Neural progenitor cell (in vitro differentiated cells): ENCODE measurements at regions not wholly inside any gene's neighbourhood (a gene's known extent, or its start where the extent isn't known, plus 50 kb on each side); places are given as distances from the start of the nearest gene placed in this dataset.

Experiments
- DNase-seq: peaks from one replicate; pipeline ENCODE4 v3.0.0-alpha.2; 2016; ENCODE audit warnings: low spot score
- H2AFZ ChIP-seq: fragments of 200-600 bp; sonication (generic); replicated peaks from 2 replicates; pipeline ENCODE4 v1.6.1; 2016; ENCODE audit warnings: antibody characterized with exemption
- H3F3A ChIP-seq: fragments of 200-600 bp; sonication (generic); 2 replicates; pipeline ENCODE4 v1.6.1; 2016; ENCODE audit warnings: antibody characterized with exemption, low read depth
- H3K27ac ChIP-seq: fragments of 200-600 bp; sonication (generic); 2 replicates; pipeline ENCODE4 v1.5.1; 2016; ENCODE audit warnings: mild to moderate bottlenecking
- H3K27me3 ChIP-seq: fragments of 200-600 bp; sonication (generic); 2 replicates; pipeline ENCODE4 v1.6.1; 2016; ENCODE audit warnings: mild to moderate bottlenecking, moderate library complexity
- H3K36me3 ChIP-seq: fragments of 200-600 bp; sonication (generic); 2 replicates; pipeline ENCODE4 v1.5.1; 2016
- H3K4me1 ChIP-seq: fragments of 200-600 bp; sonication (generic); 2 replicates; pipeline ENCODE4 v1.6.1; 2016; ENCODE audit warnings: mixed run types
- H3K4me2 ChIP-seq: fragments of 200-600 bp; sonication (generic); 2 replicates; pipeline ENCODE4 v1.6.1; 2016
- H3K4me3 ChIP-seq: fragments of 200-600 bp; sonication (generic); 2 replicates; pipeline ENCODE4 v1.5.1; 2016
- H3K79me2 ChIP-seq: fragments of 200-600 bp; sonication (generic); 2 replicates; pipeline ENCODE4 v1.6.1; 2016; ENCODE audit warnings: low read depth
- H3K9ac ChIP-seq: fragments of 200-600 bp; sonication (generic); 2 replicates; pipeline ENCODE4 v1.6.1; 2016
- H3K9me3 ChIP-seq: fragments of 200-600 bp; sonication (generic); 2 replicates; pipeline ENCODE4 v1.5.1; 2016; ENCODE audit warnings: low read depth
- H4K20me1 ChIP-seq: fragments of 200-600 bp; sonication (generic); 2 replicates; pipeline ENCODE4 v1.6.1; 2016; ENCODE audit warnings: low read depth
- H3K27ac Mint-ChIP-seq: 3 replicates; pipeline ENCODE4 v1.8.0; 2021; ENCODE audit warnings: mixed read lengths
- H3K27me3 Mint-ChIP-seq: 2 replicates; pipeline ENCODE4 v1.8.0; 2022; ENCODE audit warnings: low read depth, mild to moderate bottlenecking, inconsistent platforms, moderate library complexity, mixed read lengths; ENCODE audit not compliant: insufficient read depth
- H3K36me3 Mint-ChIP-seq: 3 replicates; pipeline ENCODE4 v1.8.0; 2021; ENCODE audit warnings: mixed read lengths
- H3K4me1 Mint-ChIP-seq: 3 replicates; pipeline ENCODE4 v1.8.0; 2021; ENCODE audit warnings: mixed read lengths
- H3K4me3 Mint-ChIP-seq: 3 replicates; pipeline ENCODE4 v1.8.0; 2021; ENCODE audit warnings: mild to moderate bottlenecking, moderate library complexity, mixed read lengths
- H3K9me3 Mint-ChIP-seq: 3 replicates; pipeline ENCODE4 v1.8.0; 2020; ENCODE audit warnings: mixed read lengths
- CTCF ChIP-seq: fragments of 200-600 bp; sonication (generic); IDR thresholded peaks from 2 replicates; pipeline ENCODE4 v1.5.1; 2017; ENCODE audit warnings: antibody characterized with exemption, mild to moderate bottlenecking
- EZH2 ChIP-seq: fragments of 200-600 bp; sonication (generic); IDR thresholded peaks from 2 replicates; pipeline ENCODE4 v1.6.1; 2017; ENCODE audit warnings: antibody characterized with exemption, mild to moderate bottlenecking, moderate library complexity
- EZH2phosphoT487 ChIP-seq: fragments of 200-600 bp; sonication (generic); IDR thresholded peaks from 2 replicates; pipeline ENCODE4 v1.6.1; 2017; ENCODE audit warnings: antibody characterized with exemption

- peak; percentile 25 for DNase-seq
- Histone ChIP-seq H2AFZ (no peak overlapping the region), H3K36me3 (no peaks in the 10 kb centered on the region), H3K27me3 (no peaks in the 10 kb centered on the region), H3K4me2 (no peak overlapping the region), H3K9ac (no peak overlapping the region), H4K20me1 (no peaks in the 10 kb centered on the region), H3K79me2 (no peaks in the 10 kb centered on the region), H3K27ac (no peak overlapping the region), H3K4me1 (no peaks in the 10 kb centered on the region), H3F3A (peaks cover 3% of the 10 kb centered on the region), H3K9me3 (no peaks in the 10 kb centered on the region), H3K4me3 (no peak overlapping the region)
- no peaks in the 10 kb centered on the region for H3K9me3 Mint-ChIP-seq
- H3K4me1 Mint-ChIP-seq: no peaks in the 10 kb centered on the region
- H3K4me3 Mint-ChIP-seq: no peak overlapping the region
- TF ChIP-seq EZH2phosphoT487 (no peak), CTCF (peak; percentile 92), EZH2 (no peak)
- H3K27ac Mint-ChIP-seq: no peak overlapping the region
- H3K27me3 Mint-ChIP-seq: no peaks in the 10 kb centered on the region
- H3K36me3 Mint-ChIP-seq: no peaks in the 10 kb centered on the region
These were observed 75.3 kb upstream of the AASS start for GRCh38 chr7:122219253-122219865.

- no peak for DNase-seq
- no peak overlapping the region for H3K27ac ChIP-seq
- Mint-ChIP-seq H3K27me3 (no peaks in the 10 kb centered on the region), H3K27ac (no peak overlapping the region), H3K9me3 (no peaks in the 10 kb centered on the region), H3K4me3 (no peak overlapping the region), H3K4me1 (no peaks in the 10 kb centered on the region), H3K36me3 (no peaks in the 10 kb centered on the region)
- no peaks in the 10 kb centered on the region for H3K27me3 ChIP-seq
- H3K79me2 ChIP-seq: no peaks in the 10 kb centered on the region
- no peak overlapping the region for H3K4me2 ChIP-seq
- H3K4me3 ChIP-seq: no peak overlapping the region
- no peaks in the 10 kb centered on the region for H4K20me1 ChIP-seq
- H3F3A ChIP-seq: peaks cover 3% of the 10 kb centered on the region
- H3K4me1 ChIP-seq: no peaks in the 10 kb centered on the region
- H3K9me3 ChIP-seq: no peaks in the 10 kb centered on the region
- H3K36me3 ChIP-seq: no peaks in the 10 kb centered on the region
- TF ChIP-seq EZH2 (no peak), EZH2phosphoT487 (no peak), CTCF (no peak)
- H2AFZ ChIP-seq: no peak overlapping the region
- no peak overlapping the region for H3K9ac ChIP-seq
These were observed 73.1 kb upstream of the AASS start for GRCh38 chr7:122217125-122217524.

- Histone ChIP-seq H4K20me1 (no peaks in the 10 kb centered on the region), H3K9me3 (no peaks in the 10 kb centered on the region), H3K4me3 (no peak overlapping the region), H2AFZ (no peak overlapping the region), H3K36me3 (no peaks in the 10 kb centered on the region), H3K27ac (no peak overlapping the region), H3F3A (no peaks in the 10 kb centered on the region), H3K27me3 (no peaks in the 10 kb centered on the region), H3K9ac (no peak overlapping the region), H3K4me1 (no peaks in the 10 kb centered on the region), H3K79me2 (no peaks in the 10 kb centered on the region), H3K4me2 (no peak overlapping the region)
- Mint-ChIP-seq H3K4me3 (no peak overlapping the region), H3K9me3 (peaks cover 5% of the 10 kb centered on the region), H3K27me3 (no peaks in the 10 kb centered on the region), H3K36me3 (no peaks in the 10 kb centered on the region), H3K27ac (no peak overlapping the region), H3K4me1 (no peaks in the 10 kb centered on the region)
- no peak for DNase-seq
- TF ChIP-seq CTCF: no peak
- TF ChIP-seq EZH2: no peak
- no peak for TF ChIP-seq EZH2phosphoT487
These were observed 68.7 kb upstream of the AASS start for GRCh38 chr7:122212754-122213153.
